ENCODE measurements at regions not wholly inside any gene's neighbourhood (a gene's known extent, or its start where the extent isn't known, plus 50 kb on each side); places are given as distances from the start of the nearest gene placed in this dataset.

DNA sequence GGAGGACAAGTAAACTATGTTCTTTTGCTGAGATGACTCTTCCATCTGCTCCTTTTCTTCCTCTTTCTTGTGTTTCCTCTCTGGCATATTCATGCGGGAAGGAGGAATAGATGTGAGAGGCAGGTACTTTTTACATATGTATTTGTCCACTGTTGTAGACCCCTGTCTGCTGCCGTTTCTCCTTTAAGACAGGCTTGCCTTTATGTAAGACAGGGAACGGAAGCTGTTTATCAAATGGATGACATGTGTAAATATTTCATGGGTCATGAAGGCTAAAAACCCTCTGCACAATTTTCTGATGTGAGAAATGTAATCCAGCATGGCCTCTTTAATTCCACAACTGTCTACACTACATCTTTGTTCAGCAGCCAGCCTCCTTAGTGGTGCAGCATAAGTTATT, 1525.5 kb upstream of the NUDT12 start:
- no peaks in the 10 kb centered on the region for H3K4me1 ChIP-seq (ENCODE audit: control insufficient read depth in 2 of 2, insufficient read depth in 2 of 2, low read length in 2 of 2)
- H3K9ac ChIP-seq (ENCODE audit: low read length), result no peak overlapping the region
- POLR2A ChIA-PET, result no interaction called here
- Mint-ChIP-seq H3K4me1 (no peaks in the 10 kb centered on the region), H3K27me3 (no peaks in the 10 kb centered on the region), H3K9me3 (ENCODE audit: insufficient read depth) (peaks cover 9% of the 10 kb centered on the region), H3K27ac (no peak overlapping the region), H3K4me3 (no peak overlapping the region)
- CTCF ChIA-PET, result no interaction called here
- intact Hi-C loops (cut with micrococcal nuclease), result no loop called here
- no peak for TF ChIP-seq EZH2 (IDR thresholded peaks at IDR 0.05; ENCODE audit: borderline replicate concordance, insufficient read depth, low read depth, low read length, poor library complexity, severe bottlenecking)
- TF ChIP-seq, protein P1, sequence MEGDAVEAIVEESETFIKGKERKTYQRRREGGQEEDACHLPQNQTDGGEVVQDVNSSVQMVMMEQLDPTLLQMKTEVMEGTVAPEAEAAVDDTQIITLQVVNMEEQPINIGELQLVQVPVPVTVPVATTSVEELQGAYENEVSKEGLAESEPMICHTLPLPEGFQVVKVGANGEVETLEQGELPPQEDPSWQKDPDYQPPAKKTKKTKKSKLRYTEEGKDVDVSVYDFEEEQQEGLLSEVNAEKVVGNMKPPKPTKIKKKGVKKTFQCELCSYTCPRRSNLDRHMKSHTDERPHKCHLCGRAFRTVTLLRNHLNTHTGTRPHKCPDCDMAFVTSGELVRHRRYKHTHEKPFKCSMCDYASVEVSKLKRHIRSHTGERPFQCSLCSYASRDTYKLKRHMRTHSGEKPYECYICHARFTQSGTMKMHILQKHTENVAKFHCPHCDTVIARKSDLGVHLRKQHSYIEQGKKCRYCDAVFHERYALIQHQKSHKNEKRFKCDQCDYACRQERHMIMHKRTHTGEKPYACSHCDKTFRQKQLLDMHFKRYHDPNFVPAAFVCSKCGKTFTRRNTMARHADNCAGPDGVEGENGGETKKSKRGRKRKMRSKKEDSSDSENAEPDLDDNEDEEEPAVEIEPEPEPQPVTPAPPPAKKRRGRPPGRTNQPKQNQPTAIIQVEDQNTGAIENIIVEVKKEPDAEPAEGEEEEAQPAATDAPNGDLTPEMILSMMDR (IDR thresholded peaks at IDR 0.05), result no peak
- DNase-seq, result no peak
- no peak overlapping the region for H3K4me2 ChIP-seq (replicated peaks; ENCODE audit: low read depth, low read length, poor library complexity, severe bottlenecking)
- ATAC-seq (ENCODE audit: low read depth), result no peak
- no peaks in the 10 kb centered on the region for H3K27me3 ChIP-seq (replicated peaks in 1 of 4; ENCODE audit: control extremely low read depth in 1 of 4, control insufficient read depth in 3 of 4, insufficient read depth in 4 of 4, low read length in 3 of 4)
- H3K9me3 ChIP-seq (ENCODE audit: control extremely low read depth in 1 of 3, control insufficient read depth in 2 of 3, insufficient read depth in 1 of 3, low read length in 2 of 3), result peaks cover 0 to 3% (median 0%) of the 10 kb centered on the region in 3 donors
- WGBS (ENCODE audit: insufficient coverage), result 0% methylated on average over 1 of the region's 3 CpGs
- H2AFZ ChIP-seq (ENCODE audit: insufficient read depth, low read depth, low read length, poor library complexity, severe bottlenecking), result no peak overlapping the region
- no peaks in the 10 kb centered on the region for H3K36me3 ChIP-seq (replicated peaks in 1 of 2; ENCODE audit: control extremely low read depth in 1 of 2, control insufficient read depth in 1 of 2, extremely low read depth in 1 of 2, insufficient read depth in 2 of 2, low read length in 1 of 2)
- H3K27ac ChIP-seq (ENCODE audit: low read length in 2 of 2), result no peak overlapping the region
- H3K79me2 ChIP-seq (ENCODE audit: control insufficient read depth, insufficient read depth, low read length), result no peaks in the 10 kb centered on the region
- H3K4me3 ChIP-seq (ENCODE audit: control extremely low read depth in 1 of 5, extremely low read depth in 1 of 5, insufficient read depth in 1 of 5, low read depth in 2 of 5, low read length in 4 of 5), result no peak overlapping the region
- no peaks in the 10 kb centered on the region for H4K20me1 ChIP-seq (ENCODE audit: control insufficient read depth, insufficient read depth, low read length, poor library complexity, severe bottlenecking)

DNA sequence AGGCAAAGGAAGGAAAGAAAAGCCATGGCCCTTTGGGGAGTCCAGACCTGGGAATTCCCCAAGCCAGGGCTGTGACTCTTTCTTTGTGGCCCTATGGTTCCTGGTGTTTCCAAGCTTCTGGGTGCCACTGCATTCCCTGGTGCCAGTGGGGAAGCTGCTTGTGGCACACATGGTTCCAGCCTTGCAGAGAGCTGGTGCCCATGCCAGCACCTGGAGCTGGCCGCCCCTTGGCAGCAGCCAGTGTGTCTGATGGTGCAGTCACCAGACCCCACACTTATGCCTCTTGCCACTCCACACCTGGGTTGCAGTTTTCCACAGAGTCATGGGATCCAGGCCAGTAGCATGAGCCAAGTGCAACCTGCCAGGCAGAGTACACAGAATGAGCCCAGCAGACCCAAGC, 1495.3 kb upstream of the NUDT12 start:
- H3K4me3 Mint-ChIP-seq, result no peak overlapping the region
- no peak for ATAC-seq (ENCODE audit: low read depth)
- no peak overlapping the region for H3K4me2 ChIP-seq (replicated peaks; ENCODE audit: low read depth, low read length, poor library complexity, severe bottlenecking)
- intact Hi-C loops (cut with micrococcal nuclease), result no loop called here
- H3K27ac Mint-ChIP-seq, result no peak overlapping the region
- H3K27ac ChIP-seq (ENCODE audit: low read length in 2 of 2), result no peak overlapping the region
- no peaks in the 10 kb centered on the region for H3K4me1 Mint-ChIP-seq
- no peaks in the 10 kb centered on the region for H3K4me1 ChIP-seq (ENCODE audit: control insufficient read depth in 2 of 2, insufficient read depth in 2 of 2, low read length in 2 of 2)
- no peak overlapping the region for H3K9ac ChIP-seq (ENCODE audit: low read length)
- WGBS (ENCODE audit: insufficient coverage), result 100% methylated on average over 1 of the region's 1 CpG
- TF ChIP-seq EZH2 (IDR thresholded peaks at IDR 0.05; ENCODE audit: borderline replicate concordance, insufficient read depth, low read depth, low read length, poor library complexity, severe bottlenecking), result no peak
- TF ChIP-seq, protein P1 (IDR thresholded peaks at IDR 0.05), result no peak
- H3K9me3 Mint-ChIP-seq (ENCODE audit: insufficient read depth), result no peaks in the 10 kb centered on the region
- no peaks in the 10 kb centered on the region for H3K27me3 Mint-ChIP-seq
- ChIA-PET CTCF (no interaction called here), POLR2A (no interaction called here)
- no peaks in the 10 kb centered on the region for H3K79me2 ChIP-seq (ENCODE audit: control insufficient read depth, insufficient read depth, low read length)
- no peaks in the 10 kb centered on the region for H4K20me1 ChIP-seq (ENCODE audit: control insufficient read depth, insufficient read depth, low read length, poor library complexity, severe bottlenecking)
- DNase-seq, result no peak
- no peaks in the 10 kb centered on the region for H3K27me3 ChIP-seq (replicated peaks in 1 of 4; ENCODE audit: control extremely low read depth in 1 of 4, control insufficient read depth in 3 of 4, insufficient read depth in 4 of 4, low read length in 3 of 4)
- no peaks in the 10 kb centered on the region for H3K36me3 ChIP-seq (replicated peaks in 1 of 2; ENCODE audit: control extremely low read depth in 1 of 2, control insufficient read depth in 1 of 2, extremely low read depth in 1 of 2, insufficient read depth in 2 of 2, low read length in 1 of 2)
- H3K4me3 ChIP-seq (ENCODE audit: control extremely low read depth in 1 of 5, extremely low read depth in 1 of 5, insufficient read depth in 1 of 5, low read depth in 2 of 5, low read length in 4 of 5), result no peak overlapping the region
- peaks cover 0 to 21% (median 0%) of the 10 kb centered on the region in 3 donors for H3K9me3 ChIP-seq (ENCODE audit: control extremely low read depth in 1 of 3, control insufficient read depth in 2 of 3, insufficient read depth in 1 of 3, low read length in 2 of 3)
- H2AFZ ChIP-seq (ENCODE audit: insufficient read depth, low read depth, low read length, poor library complexity, severe bottlenecking), result no peak overlapping the region
